Trophoblast cell (in vitro differentiated cells and primary cell): ENCODE measurements at regions not wholly inside any gene's neighbourhood (a gene's known extent, or its start where the extent isn't known, plus 50 kb on each side); places are given as distances from the start of the nearest gene placed in this dataset.
A peak's percentile ranks its signal among the peaks of the same experiment; 100 is the strongest.
"Not testable (repeated sequence)": the region's sequence is repeated elsewhere in the genome, so short reads cannot be mapped to it uniquely, and the experiment has no call there.

Experiments used
- DNase-seq, 2 donors: peaks; one replicate each; pipeline ENCODE4 v3.0.0-alpha.2; 2016
- H2AFZ ChIP-seq: 2 replicates; pipeline ENCODE4 v1.6.1; 2013; ENCODE audit warnings: low read length, moderate library complexity, mild to moderate bottlenecking; ENCODE audit not compliant: insufficient read depth, poor library complexity
- H2AK5ac ChIP-seq: 2 replicates; pipeline ENCODE4 v1.6.1; 2013; ENCODE audit warnings: mild to moderate bottlenecking, low read length
- H2BK120ac ChIP-seq: 2 replicates; pipeline ENCODE4 v1.6.1; 2013; ENCODE audit warnings: low read length, mild to moderate bottlenecking, moderate library complexity; ENCODE audit not compliant: insufficient read depth, poor library complexity
- H2BK12ac ChIP-seq: 2 replicates; pipeline ENCODE4 v1.6.1; 2013; ENCODE audit warnings: mild to moderate bottlenecking, low read length, moderate library complexity
- H2BK5ac ChIP-seq: 2 replicates; pipeline ENCODE4 v1.6.1; 2013; ENCODE audit warnings: low read length, low read depth, moderate library complexity, mild to moderate bottlenecking; ENCODE audit not compliant: poor library complexity
- H3K14ac ChIP-seq: 2 replicates; pipeline ENCODE4 v1.6.1; 2013; ENCODE audit warnings: mild to moderate bottlenecking, low read length
- H3K18ac ChIP-seq: 2 replicates; pipeline ENCODE4 v1.6.1; 2013; ENCODE audit warnings: mild to moderate bottlenecking, low read length
- H3K23ac ChIP-seq: 2 replicates; pipeline ENCODE4 v1.6.1; 2013; ENCODE audit warnings: low read length
- H3K27ac ChIP-seq: 2 replicates; pipeline ENCODE4 v1.5.1; 2013; ENCODE audit warnings: low read depth, mild to moderate bottlenecking, inconsistent platforms, low read length, moderate library complexity
- H3K27me3 ChIP-seq: 2 replicates; pipeline ENCODE4 v1.6.1; 2013; ENCODE audit warnings: inconsistent platforms, mild to moderate bottlenecking, low read length, moderate library complexity; ENCODE audit not compliant: insufficient read depth
- H3K36me3 ChIP-seq, 2 experiments: 1 replicate in 1 of 2; 2 replicates in 1 of 2; pipeline ENCODE4 v1.6.1; 2013; ENCODE audit warnings: low read length in 2 of 2, mild to moderate bottlenecking in 2 of 2, moderate library complexity in 1 of 2; ENCODE audit not compliant: insufficient read depth in 2 of 2, control insufficient read depth in 1 of 2
- H3K4ac ChIP-seq: 2 replicates; pipeline ENCODE4 v1.6.1; 2013; ENCODE audit warnings: low read depth, mild to moderate bottlenecking, low read length, moderate library complexity
- H3K4me1 ChIP-seq, 2 experiments: 1 replicate in 1 of 2; 2 replicates in 1 of 2; pipeline ENCODE4 v1.6.1; 2013; ENCODE audit warnings: low read length in 2 of 2, mild to moderate bottlenecking in 2 of 2, moderate library complexity in 1 of 2; ENCODE audit not compliant: insufficient read depth in 2 of 2, control insufficient read depth in 1 of 2
- H3K4me2 ChIP-seq: 2 replicates; pipeline ENCODE4 v1.6.1; 2013; ENCODE audit warnings: inconsistent platforms, mild to moderate bottlenecking, low read length, moderate library complexity
- H3K4me3 ChIP-seq: 2 replicates; pipeline ENCODE4 v1.5.1; 2013; ENCODE audit warnings: mild to moderate bottlenecking, low read depth, low read length, inconsistent platforms
- H3K79me1 ChIP-seq: one replicate; pipeline ENCODE4 v1.6.1; 2013; ENCODE audit warnings: low read length
- H3K79me2 ChIP-seq: 2 replicates; pipeline ENCODE4 v1.6.1; 2013; ENCODE audit warnings: low read length, mild to moderate bottlenecking; ENCODE audit not compliant: control insufficient read depth, insufficient read depth, poor library complexity
- H3K9ac ChIP-seq: 2 replicates; pipeline ENCODE4 v1.6.1; 2013; ENCODE audit warnings: mild to moderate bottlenecking, low read length
- H3K9me3 ChIP-seq: 2 replicates; pipeline ENCODE4 v1.6.1; 2013; ENCODE audit warnings: low read depth, mild to moderate bottlenecking, control low read depth, inconsistent platforms, low read length; ENCODE audit not compliant: insufficient read depth
- H4K12ac ChIP-seq: 2 replicates; pipeline ENCODE4 v1.6.1; 2013; ENCODE audit warnings: low read depth, mild to moderate bottlenecking, low read length, moderate library complexity
- H4K8ac ChIP-seq: 2 replicates; pipeline ENCODE4 v1.6.1; 2013; ENCODE audit warnings: low read depth, mild to moderate bottlenecking, low read length, moderate library complexity
- H4K91ac ChIP-seq: one replicate; pipeline ENCODE4 v1.6.1; 2013; ENCODE audit warnings: low read depth, mild to moderate bottlenecking, low read length, moderate library complexity
- WGBS: extraction: QIAGEN DNeasy Blood & Tissue Kit; methylation state at CpG from one replicate; pipeline ENCODE4 v1.1.7; 2013; ENCODE audit warnings: missing lambda C conversion rate; ENCODE audit not compliant: insufficient read length, insufficient coverage; ENCODE audit errors: extremely low coverage; 5-methylcytosine and 5-hydroxymethylcytosine counted together

DNA sequence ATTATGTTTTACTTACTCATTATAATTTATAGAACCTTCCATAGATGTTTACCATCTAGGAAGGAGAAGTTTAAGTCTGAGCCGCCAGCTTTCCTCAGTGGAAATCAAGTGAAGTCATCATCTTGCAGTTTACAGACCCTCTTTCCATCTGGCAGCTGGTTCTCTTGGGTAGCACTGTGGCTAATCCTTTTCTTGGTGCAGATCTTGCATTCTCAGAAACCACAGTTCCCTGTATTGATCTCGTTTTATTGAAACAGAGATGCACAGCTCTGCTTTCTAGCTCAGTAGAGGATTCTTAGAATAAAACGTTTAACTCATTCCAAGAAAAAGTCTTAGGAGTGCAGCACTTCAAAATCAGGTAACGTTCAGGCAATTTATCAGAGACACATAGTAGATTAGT, 1154.7 kb downstream of the FOXD4L5 start:
- no CpG with 5 or more reads among the region's 4 CpGs for WGBS

DNA sequence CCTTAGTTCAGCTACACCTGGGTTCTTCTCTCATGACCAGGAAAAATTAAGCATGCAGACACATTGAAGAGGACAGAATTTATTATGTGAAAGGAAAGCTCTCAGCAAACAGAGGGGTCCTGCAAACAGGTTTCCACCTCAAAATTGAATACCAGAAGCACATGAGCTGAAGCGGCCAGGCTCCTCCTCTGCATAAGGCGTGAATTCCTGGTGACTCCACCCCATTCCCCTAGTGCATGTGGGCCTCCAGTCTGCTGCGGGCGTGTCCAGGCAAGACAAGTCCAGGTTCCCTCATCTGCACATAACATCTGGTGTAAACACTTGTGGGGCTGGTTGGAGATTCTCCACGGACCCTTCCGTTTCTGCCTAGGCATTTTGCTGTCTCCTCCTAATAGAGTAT, 1156.4 kb downstream of the FOXD4L5 start:
- H3K4ac ChIP-seq = no peak overlapping the region
- H3K9ac ChIP-seq = no peak overlapping the region
- H2BK5ac ChIP-seq = no peak overlapping the region
- H4K8ac ChIP-seq = no peak overlapping the region
- no peak overlapping the region for H4K12ac ChIP-seq
- H3K4me1 ChIP-seq = no peaks in the 10 kb centered on the region
- no peaks in the 10 kb centered on the region for H3K36me3 ChIP-seq
- WGBS = no CpG with 5 or more reads among the region's 6 CpGs
- H3K18ac ChIP-seq = no peak overlapping the region
- no peak overlapping the region for H2AK5ac ChIP-seq
- H3K4me2 ChIP-seq = no peak overlapping the region
- H3K23ac ChIP-seq = no peak overlapping the region
- H4K91ac ChIP-seq = no peak overlapping the region
- H3K4me3 ChIP-seq = no peak overlapping the region
- no peaks in the 10 kb centered on the region for H3K27me3 ChIP-seq
- H2BK120ac ChIP-seq = no peak overlapping the region
- H2BK12ac ChIP-seq = no peak overlapping the region
- H3K14ac ChIP-seq = no peak overlapping the region
- H3K27ac ChIP-seq = no peak overlapping the region
- H3K9me3 ChIP-seq = peaks cover 2% of the 10 kb centered on the region
- H3K79me2 ChIP-seq = no peaks in the 10 kb centered on the region
- no peak overlapping the region for H2AFZ ChIP-seq
- peak in 1 of 2 donors; percentile 0 for DNase-seq
- H3K79me1 ChIP-seq = no peaks in the 10 kb centered on the region

More for the DNA sequence above, 1154.7 kb downstream of the FOXD4L5 start:
- H2BK5ac ChIP-seq, H3K4me2 ChIP-seq, H3K9ac ChIP-seq, H4K8ac ChIP-seq, H3K36me3 ChIP-seq, H3K4ac ChIP-seq, H3K4me3 ChIP-seq, H2BK12ac ChIP-seq, H4K91ac ChIP-seq, H3K18ac ChIP-seq, H2BK120ac ChIP-seq, H3K23ac ChIP-seq, H3K79me1 ChIP-seq, H3K4me1 ChIP-seq, H3K79me2 ChIP-seq, H3K14ac ChIP-seq, H2AK5ac ChIP-seq, H3K9me3 ChIP-seq, H2AFZ ChIP-seq, H4K12ac ChIP-seq, DNase-seq, H3K27me3 ChIP-seq, H3K27ac ChIP-seq: not testable (repeated sequence)

DNA sequence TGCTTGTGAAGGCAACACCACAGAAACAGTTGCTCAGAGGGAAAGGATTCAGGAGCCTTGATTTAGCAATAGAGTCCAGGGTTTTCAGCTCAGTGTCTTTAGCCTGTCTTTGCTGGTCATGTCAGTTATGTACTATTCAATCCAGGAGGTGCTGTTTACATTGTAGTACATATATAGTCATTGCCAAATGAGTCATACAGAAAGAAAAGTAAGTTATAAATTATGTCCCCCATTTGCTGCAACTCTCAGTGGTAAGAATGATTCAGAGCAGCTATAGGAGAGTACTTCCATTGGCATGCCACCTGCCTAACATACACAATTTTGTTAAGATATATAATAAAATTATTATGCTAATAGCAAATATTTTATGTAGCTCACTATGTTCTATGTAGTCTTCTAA, 1163.4 kb downstream of the FOXD4L5 start:
- H2BK120ac ChIP-seq, H3K27ac ChIP-seq, H2AFZ ChIP-seq, H3K18ac ChIP-seq, H4K8ac ChIP-seq, H4K12ac ChIP-seq, H2BK5ac ChIP-seq, H3K9me3 ChIP-seq, H3K23ac ChIP-seq, H3K36me3 ChIP-seq, H3K4ac ChIP-seq, H3K4me1 ChIP-seq, DNase-seq, H3K27me3 ChIP-seq, H2AK5ac ChIP-seq, H3K14ac ChIP-seq, H3K9ac ChIP-seq, H3K4me3 ChIP-seq, H3K79me1 ChIP-seq, H3K4me2 ChIP-seq, H3K79me2 ChIP-seq, H4K91ac ChIP-seq, H2BK12ac ChIP-seq: not testable (repeated sequence)

DNA sequence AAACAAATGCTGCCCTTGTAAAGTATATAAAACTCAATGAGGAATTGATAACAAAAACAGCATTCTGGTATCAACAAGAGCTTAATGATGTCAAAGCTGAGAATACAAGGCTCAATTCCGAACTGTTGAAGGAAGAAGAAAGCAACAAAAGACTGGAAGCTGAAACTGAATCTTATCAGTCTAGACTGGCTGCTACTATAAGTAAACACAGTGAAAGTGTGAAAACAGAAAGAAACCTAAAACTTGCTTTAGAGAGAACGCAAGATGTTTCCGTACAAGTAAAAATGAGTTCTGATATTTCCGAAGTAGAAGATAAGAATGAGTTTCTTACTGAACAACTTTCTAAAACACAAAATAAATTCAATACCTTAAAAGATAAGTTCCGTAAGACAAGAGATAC, 1167.7 kb downstream of the FOXD4L5 start:
- not testable (repeated sequence) for H3K23ac ChIP-seq, H2AK5ac ChIP-seq, H3K4ac ChIP-seq, H2BK12ac ChIP-seq, H4K12ac ChIP-seq, H3K4me3 ChIP-seq, H3K14ac ChIP-seq, H3K79me1 ChIP-seq, H3K4me2 ChIP-seq, H3K4me1 ChIP-seq, H4K8ac ChIP-seq, H4K91ac ChIP-seq, H3K27ac ChIP-seq, H3K9ac ChIP-seq, H3K18ac ChIP-seq, H2BK120ac ChIP-seq, DNase-seq, H3K9me3 ChIP-seq, H3K79me2 ChIP-seq, H2BK5ac ChIP-seq, H2AFZ ChIP-seq, H3K36me3 ChIP-seq, H3K27me3 ChIP-seq
- no CpG with 5 or more reads among the region's 5 CpGs for WGBS

DNA sequence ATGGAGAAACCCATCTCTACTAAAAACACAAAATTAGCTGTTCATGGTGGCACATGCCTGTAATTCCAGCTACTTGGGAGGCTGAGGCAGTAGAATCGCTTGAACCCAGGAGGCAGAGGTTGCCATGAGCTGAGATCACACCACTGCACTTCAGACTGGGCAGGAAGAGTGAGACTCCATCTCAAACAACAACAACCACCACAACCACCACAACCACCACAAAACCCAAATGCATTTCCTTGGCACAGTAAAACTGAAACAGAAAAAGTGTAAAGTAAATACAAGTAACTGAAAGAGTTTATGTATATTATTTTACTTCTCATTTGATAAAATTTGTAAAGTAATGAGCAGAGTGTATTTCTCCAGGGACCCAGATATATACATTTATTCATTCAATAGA, 1177.1 kb downstream of the FOXD4L5 start:
- not testable (repeated sequence) for H3K23ac ChIP-seq, H3K9ac ChIP-seq, H3K27ac ChIP-seq, H2BK120ac ChIP-seq, H3K4me2 ChIP-seq, DNase-seq, H3K14ac ChIP-seq, H2BK5ac ChIP-seq, H3K27me3 ChIP-seq, H3K18ac ChIP-seq, H3K9me3 ChIP-seq, H2AFZ ChIP-seq, H4K91ac ChIP-seq, H4K12ac ChIP-seq, H3K36me3 ChIP-seq, H3K4me3 ChIP-seq, H3K79me1 ChIP-seq, H3K4me1 ChIP-seq, H4K8ac ChIP-seq, H2BK12ac ChIP-seq, H3K4ac ChIP-seq, H3K79me2 ChIP-seq, H2AK5ac ChIP-seq
- WGBS = no CpG with 5 or more reads among the region's 1 CpG
